Adrenal gland (tissue), 9 donors: ENCODE measurements at regions not wholly inside any gene's neighbourhood (a gene's known extent, or its start where the extent isn't known, plus 50 kb on each side); places are given as distances from the start of the nearest gene placed in this dataset.

Experiments
- DNase-seq, 7 donors: peaks; one replicate each; pipeline ENCODE4 v3.0.0-alpha.2; 2019 to 2020
- H3K27ac ChIP-seq, 5 donors: fragments of 200-600 bp; sonication (generic) in 4 of 5; 1 replicate in 3 of 5; 2 replicates in 2 of 5; pipeline versions ENCODE4 v1.5.1 to v1.8.0; 2016 to 2020; ENCODE audit warnings: mild to moderate bottlenecking in 1 of 5
- H3K27me3 ChIP-seq: fragments of 200-600 bp; 2 replicates; pipeline ENCODE4 v1.8.0; 2021
- H3K36me3 ChIP-seq, 2 donors: fragments of 200-600 bp; replicated peaks in 1 of 2; 1 replicate in 1 of 2; 2 replicates in 1 of 2; pipeline versions ENCODE4 v1.5.1 to v1.8.0; 2018 to 2022
- H3K4me1 ChIP-seq, 2 donors: fragments of 200-600 bp; replicated peaks in 1 of 2; 1 replicate in 1 of 2; 2 replicates in 1 of 2; pipeline versions ENCODE4 v1.5.1 to v1.8.0; 2018 to 2021
- H3K4me3 ChIP-seq, 4 donors: fragments of 200-600 bp; sonication (generic) in 3 of 4; one replicate each; pipeline ENCODE4 v1.5.1; 2016 to 2018
- H3K9me3 ChIP-seq, 3 donors: fragments of 200-600 bp; sonication (generic) in 1 of 3; replicated peaks in 1 of 3; 1 replicate in 2 of 3; 2 replicates in 1 of 3; pipeline versions ENCODE4 v1.5.1 to v1.8.0; 2016 to 2021
- CTCF ChIP-seq, 6 experiments: fragments of 450-650 bp in 4 of 6; fragments of 200-600 bp in 2 of 6; sonication (generic) in 1 of 6; IDR thresholded peaks; 1 replicate in 5 of 6; 2 replicates in 1 of 6; pipeline versions ENCODE4 v1.5.1 to v1.8.0; 2016 to 2021; ENCODE audit warnings: antibody characterized with exemption in 6 of 6, mild to moderate bottlenecking in 2 of 6, moderate library complexity in 1 of 6
- POLR2A ChIP-seq, 2 donors: fragments of 450-650 bp; IDR thresholded peaks; one replicate each; pipeline ENCODE4 v1.6.1; 2017; ENCODE audit warnings: antibody characterized with exemption in 2 of 2, mild to moderate bottlenecking in 2 of 2, moderate library complexity in 1 of 2
- WGBS, 4 donors: extraction: QIAGEN DNeasy Blood & Tissue Kit in 2 of 4; methylation state at CpG; one replicate each; pipeline versions ENCODE4 v1.1.5 to v1.1.7; 2013 to 2017; 5-methylcytosine and 5-hydroxymethylcytosine counted together
- intact Hi-C, 2 donors: fragments of 100-400 bp; cut with DNase I; formaldehyde crosslinking; loops; one replicate each; pipeline versions ENCODE4 v1.14.1 to v1.15.0; 2022 to 2023
- donor health status: healthy with polysubstance abuse.
- donor health status: Bipolar disorder and iron deficiency.
- donor health status: DM: yes; HTN: yes; CAD: no.
- donor health status: DM: no; HTN: no; CAD: no.
- donor health status: DM: no; HTN: no; CAD: no.

- no peaks in the 10 kb centered on the region for H3K4me1 ChIP-seq
- no peak overlapping the region for H3K4me3 ChIP-seq
- H3K27me3 ChIP-seq: no peaks in the 10 kb centered on the region
- intact Hi-C loops: no loop called here
- 82 to 89% (median 86%) methylated on average over 5 of the region's 5 CpGs for WGBS, 4 donors
- TF ChIP-seq POLR2A (IDR thresholded peaks at IDR 0.05) (no peak), CTCF (IDR thresholded peaks at IDR 0.05) (no peak)
- no peaks in the 10 kb centered on the region for H3K36me3 ChIP-seq
- H3K27ac ChIP-seq: no peak overlapping the region
- no peak for DNase-seq
- no peaks in the 10 kb centered on the region for H3K9me3 ChIP-seq
Observed at GRCh38 chr7:37537439-37537838, 88.8 kb upstream of the ELMO1 start.

GRCh38 chr7:37538945-37539344 lies 90.3 kb upstream of the ELMO1 start:
- WGBS, 4 donors: 61 to 85% (median 79%) methylated on average over 4 of the region's 4 CpGs
- no peaks in the 10 kb centered on the region for H3K4me1 ChIP-seq
- H3K27me3 ChIP-seq: no peaks in the 10 kb centered on the region
- TF ChIP-seq POLR2A (IDR thresholded peaks at IDR 0.05) (no peak), CTCF (IDR thresholded peaks at IDR 0.05) (no peak)
- H3K9me3 ChIP-seq: no peaks in the 10 kb centered on the region
- H3K27ac ChIP-seq: no peak overlapping the region
- H3K36me3 ChIP-seq: no peaks in the 10 kb centered on the region
- intact Hi-C loops: no loop called here
- no peak overlapping the region for H3K4me3 ChIP-seq
- DNase-seq: no peak

- TF ChIP-seq POLR2A (IDR thresholded peaks at IDR 0.05) (no peak), CTCF (IDR thresholded peaks at IDR 0.05) (no peak)
Observed at GRCh38 chr7:37540917-37541316, 92.3 kb upstream of the ELMO1 start.

GRCh38 chr7:37541810-37542443 lies 93.3 kb upstream of the ELMO1 start:
- 85 to 92% (median 90%) methylated on average over 3 of the region's 3 CpGs for WGBS, 4 donors
- Histone ChIP-seq H3K9me3 (no peaks in the 10 kb centered on the region), H3K27ac (no peak overlapping the region), H3K4me3 (no peak overlapping the region), H3K27me3 (no peaks in the 10 kb centered on the region), H3K36me3 (no peaks in the 10 kb centered on the region), H3K4me1 (no peaks in the 10 kb centered on the region)
- DNase-seq: no peak
- no peak for TF ChIP-seq POLR2A (IDR thresholded peaks at IDR 0.05)
- no peak for TF ChIP-seq CTCF (IDR thresholded peaks at IDR 0.05)
- intact Hi-C loops: no loop called here

More at GRCh38 chr7:37540917-37541316, 92.3 kb upstream of the ELMO1 start:
- intact Hi-C loops: no loop called here
- Histone ChIP-seq H3K27ac (no peak overlapping the region), H3K4me3 (no peak overlapping the region), H3K9me3 (no peaks in the 10 kb centered on the region), H3K4me1 (no peaks in the 10 kb centered on the region), H3K36me3 (no peaks in the 10 kb centered on the region), H3K27me3 (no peaks in the 10 kb centered on the region)
- WGBS, 4 donors: 80 to 88% (median 85%) methylated on average over 9 of the region's 9 CpGs
- DNase-seq: no peak
